Gastroesophageal sphincter (tissue), 4 donors: ENCODE measurements at regions not wholly inside any gene's neighbourhood (a gene's known extent, or its start where the extent isn't known, plus 50 kb on each side); places are given as distances from the start of the nearest gene placed in this dataset.

Experiments used
- ATAC-seq: fragments of 150-250 bp; one replicate; pipeline ENCODE4 v1.9.1; 2016; ENCODE audit warnings: mild to moderate bottlenecking, moderate library complexity
- H3K27ac ChIP-seq, 4 donors: fragments of 200-600 bp; sonication (generic) in 3 of 4; 1 replicate in 3 of 4; 2 replicates in 1 of 4; pipeline ENCODE4 v1.5.1; 2016 to 2019
- H3K27me3 ChIP-seq: fragments of 200-600 bp; sonication (generic); one replicate; pipeline ENCODE4 v1.5.1; 2019
- H3K36me3 ChIP-seq, 2 donors: fragments of 200-600 bp; sonication (generic); one replicate each; pipeline ENCODE4 v1.5.1; 2019; ENCODE audit warnings: control low read depth in 1 of 2
- H3K4me1 ChIP-seq, 3 donors: fragments of 200-600 bp; sonication (generic); 1 replicate in 2 of 3; 2 replicates in 1 of 3; pipeline ENCODE4 v1.5.1; 2016 to 2019; ENCODE audit warnings: control low read depth in 2 of 3
- H3K4me3 ChIP-seq, 2 donors: fragments of 200-600 bp; sonication (generic); one replicate each; pipeline ENCODE4 v1.5.1; 2019; ENCODE audit warnings: mild to moderate bottlenecking in 1 of 2, moderate library complexity in 1 of 2
- H3K9me3 ChIP-seq, 3 donors: fragments of 200-600 bp; sonication (generic); one replicate each; pipeline ENCODE4 v1.5.1; 2017 to 2019; ENCODE audit warnings: control low read depth in 2 of 3
- CTCF ChIP-seq, 4 experiments: fragments of 200-600 bp in 2 of 4; fragments of 450-650 bp in 2 of 4; sonication (generic) in 1 of 4; IDR thresholded peaks; one replicate each; pipeline ENCODE4 v1.5.1; 2017 to 2019; ENCODE audit warnings: antibody characterized with exemption in 4 of 4, mild to moderate bottlenecking in 2 of 4, moderate library complexity in 2 of 4
- EP300 ChIP-seq: sonication (generic); formaldehyde crosslinking; IDR thresholded peaks from one replicate; pipeline ENCODE4 v1.6.1; 2017; ENCODE audit warnings: antibody characterized with exemption, mild to moderate bottlenecking
- POLR2A ChIP-seq, 2 donors: fragments of 450-650 bp; IDR thresholded peaks; one replicate each; pipeline ENCODE4 v1.6.1; 2017; ENCODE audit warnings: antibody characterized with exemption in 2 of 2, mild to moderate bottlenecking in 2 of 2, moderate library complexity in 1 of 2
- POLR2AphosphoS5 ChIP-seq: sonication (generic); formaldehyde crosslinking; IDR thresholded peaks from one replicate; pipeline ENCODE4 v1.6.1; 2017; ENCODE audit warnings: antibody characterized with exemption
- WGBS, 2 donors: methylation state at CpG; one replicate each; pipeline ENCODE4 v1.1.5; 2018; ENCODE audit warnings: low coverage in 1 of 2; 5-methylcytosine and 5-hydroxymethylcytosine counted together

- Histone ChIP-seq H3K27ac (peak overlapping the region in 3 of 4 donors; percentile 53 to 56 (median 56)), H3K4me1 (peaks cover 0 to 22% (median 0%) of the 10 kb centered on the region in 3 donors), H3K4me3 (peak overlapping the region in 1 of 2 donors; percentile 22), H3K36me3 (no peaks in the 10 kb centered on the region), H3K27me3 (no peaks in the 10 kb centered on the region), H3K9me3 (no peaks in the 10 kb centered on the region)
- peak; percentile 53 for ATAC-seq
- TF ChIP-seq POLR2AphosphoS5 = peak; percentile 92
- TF ChIP-seq EP300 = no peak
- WGBS, 2 donors = 14 to 31% methylated on average over 10 to 11 of the region's 11 CpGs
Measured at GRCh38 chr16:86222965-86223551, 287.3 kb upstream of the FOXF1 start.

- H3K4me3 ChIP-seq = no peak overlapping the region
- TF ChIP-seq EP300 (no peak), POLR2A (IDR thresholded peaks at IDR 0.05) (no peak), CTCF (IDR thresholded peaks at IDR 0.05) (no peak)
- H3K9me3 ChIP-seq = no peaks in the 10 kb centered on the region
- no peaks in the 10 kb centered on the region for H3K36me3 ChIP-seq
- H3K27me3 ChIP-seq = no peaks in the 10 kb centered on the region
- no peak overlapping the region for H3K27ac ChIP-seq
- no peak for ATAC-seq
- no CpG with 5 or more reads among the region's 5 CpGs for WGBS, 2 donors
- H3K4me1 ChIP-seq = peaks cover 0 to 22% (median 0%) of the 10 kb centered on the region in 3 donors
Measured at GRCh38 chr16:86224126-86224525, 286.2 kb upstream of the FOXF1 start.

GRCh38 chr16:86224629-86225028 is 285.7 kb upstream of the FOXF1 start:
- no peak overlapping the region for H3K27ac ChIP-seq
- H3K27me3 ChIP-seq = no peaks in the 10 kb centered on the region
- no peak overlapping the region for H3K4me3 ChIP-seq
- H3K36me3 ChIP-seq = no peaks in the 10 kb centered on the region
- 100% methylated on average over 1 of the region's 1 CpG for WGBS, 2 donors
- TF ChIP-seq POLR2A (IDR thresholded peaks at IDR 0.05) = no peak
- TF ChIP-seq EP300 = no peak
- TF ChIP-seq CTCF (IDR thresholded peaks at IDR 0.05) = no peak
- TF ChIP-seq POLR2AphosphoS5 = no peak
- no peaks in the 10 kb centered on the region for H3K9me3 ChIP-seq
- no peak for ATAC-seq
- peaks cover 0 to 22% (median 0%) of the 10 kb centered on the region in 3 donors for H3K4me1 ChIP-seq

- no CpG with 5 or more reads among the region's 2 CpGs for WGBS, 2 donors
- no peak for ATAC-seq
Measured at GRCh38 chr16:86225905-86226371, 284.4 kb upstream of the FOXF1 start.

GRCh38 chr16:86227041-86227440 is 283.3 kb upstream of the FOXF1 start:
- Histone ChIP-seq H3K27me3 (no peaks in the 10 kb centered on the region), H3K27ac (no peak overlapping the region), H3K36me3 (no peaks in the 10 kb centered on the region), H3K9me3 (no peaks in the 10 kb centered on the region), H3K4me1 (peaks cover 0 to 24% (median 0%) of the 10 kb centered on the region in 3 donors), H3K4me3 (no peak overlapping the region)
- TF ChIP-seq POLR2AphosphoS5 = no peak
- TF ChIP-seq POLR2A (IDR thresholded peaks at IDR 0.05) = no peak
- TF ChIP-seq EP300 = no peak
- TF ChIP-seq CTCF (IDR thresholded peaks at IDR 0.05) = no peak
- ATAC-seq = no peak
- 100% methylated on average over 2 of the region's 8 CpGs; no CpG with 5 or more reads in 1 of the 2 donors for WGBS, 2 donors

More at GRCh38 chr16:86225905-86226371, 284.4 kb upstream of the FOXF1 start:
- no peak overlapping the region for H3K4me3 ChIP-seq
- H3K9me3 ChIP-seq = no peaks in the 10 kb centered on the region
- no peaks in the 10 kb centered on the region for H3K36me3 ChIP-seq
- peaks cover 0 to 22% (median 0%) of the 10 kb centered on the region in 3 donors for H3K4me1 ChIP-seq
- no peaks in the 10 kb centered on the region for H3K27me3 ChIP-seq
- H3K27ac ChIP-seq = no peak overlapping the region
- no peak for TF ChIP-seq CTCF (IDR thresholded peaks at IDR 0.05)
- TF ChIP-seq POLR2A (IDR thresholded peaks at IDR 0.05) = no peak
- no peak for TF ChIP-seq POLR2AphosphoS5
- no peak for TF ChIP-seq EP300
